DND-41 (cell line): ENCODE measurements at regions not wholly inside any gene's neighbourhood (a gene's known extent, or its start where the extent isn't known, plus 50 kb on each side); places are given as distances from the start of the nearest gene placed in this dataset.

Source experiments
- EZH2 ChIP-seq: IDR thresholded peaks from 3 replicates; pipeline ENCODE4 v1.6.1; 2012; ENCODE audit warnings: borderline replicate concordance, low read depth, mild to moderate bottlenecking, moderate library complexity, low read length, inconsistent platforms; ENCODE audit not compliant: severe bottlenecking
- TF ChIP-seq, protein P1 (sequence below): IDR thresholded peaks from 2 replicates; pipeline ENCODE4 v1.5.1; 2012; ENCODE audit warnings: borderline replicate concordance, low read length, moderate library complexity, mild to moderate bottlenecking; ENCODE audit not compliant: poor library complexity, severe bottlenecking; ENCODE audit errors: extremely low read depth

DNA sequence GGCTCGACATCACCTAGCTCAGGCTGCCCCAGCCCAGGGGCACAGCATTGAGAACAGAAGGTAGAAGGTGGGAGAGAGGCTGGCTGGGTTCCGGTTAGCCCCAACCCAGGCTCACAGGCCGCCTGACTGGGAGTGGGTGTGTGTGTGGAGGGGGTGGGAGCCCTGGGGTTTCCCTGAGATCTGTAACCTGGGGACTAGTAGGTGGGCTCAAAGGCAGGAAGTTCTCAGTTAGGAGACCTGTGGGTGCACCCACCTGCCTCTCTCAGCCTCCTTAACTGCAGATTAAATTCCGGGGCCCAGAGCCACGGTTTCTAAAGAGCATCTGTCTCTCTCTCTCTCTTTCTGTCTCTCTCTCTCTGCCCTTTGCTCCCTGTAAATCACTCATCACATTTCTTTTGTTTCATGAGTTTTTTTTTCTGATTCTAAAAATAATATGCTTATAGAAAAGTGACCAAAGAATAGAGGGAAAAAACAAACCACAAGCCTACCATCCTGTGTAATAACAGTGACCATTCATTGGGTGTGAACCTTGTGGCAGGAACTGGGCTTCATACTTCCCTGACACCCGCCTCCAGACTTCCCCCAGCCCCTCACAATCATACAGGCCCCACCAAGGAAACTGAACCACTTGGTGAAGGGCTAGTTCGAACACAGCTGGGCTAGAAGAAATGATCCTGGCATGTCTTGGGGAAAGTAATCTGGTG lies 83.4 kb upstream of the SMNDC1 start:
- TF ChIP-seq, protein P1, sequence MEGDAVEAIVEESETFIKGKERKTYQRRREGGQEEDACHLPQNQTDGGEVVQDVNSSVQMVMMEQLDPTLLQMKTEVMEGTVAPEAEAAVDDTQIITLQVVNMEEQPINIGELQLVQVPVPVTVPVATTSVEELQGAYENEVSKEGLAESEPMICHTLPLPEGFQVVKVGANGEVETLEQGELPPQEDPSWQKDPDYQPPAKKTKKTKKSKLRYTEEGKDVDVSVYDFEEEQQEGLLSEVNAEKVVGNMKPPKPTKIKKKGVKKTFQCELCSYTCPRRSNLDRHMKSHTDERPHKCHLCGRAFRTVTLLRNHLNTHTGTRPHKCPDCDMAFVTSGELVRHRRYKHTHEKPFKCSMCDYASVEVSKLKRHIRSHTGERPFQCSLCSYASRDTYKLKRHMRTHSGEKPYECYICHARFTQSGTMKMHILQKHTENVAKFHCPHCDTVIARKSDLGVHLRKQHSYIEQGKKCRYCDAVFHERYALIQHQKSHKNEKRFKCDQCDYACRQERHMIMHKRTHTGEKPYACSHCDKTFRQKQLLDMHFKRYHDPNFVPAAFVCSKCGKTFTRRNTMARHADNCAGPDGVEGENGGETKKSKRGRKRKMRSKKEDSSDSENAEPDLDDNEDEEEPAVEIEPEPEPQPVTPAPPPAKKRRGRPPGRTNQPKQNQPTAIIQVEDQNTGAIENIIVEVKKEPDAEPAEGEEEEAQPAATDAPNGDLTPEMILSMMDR, result no peak
- TF ChIP-seq EZH2, result no peak
